ENCODE measurements at regions not wholly inside any gene's neighbourhood (a gene's known extent, or its start where the extent isn't known, plus 50 kb on each side); places are given as distances from the start of the nearest gene placed in this dataset.

GRCh38 chr2:121031568-121032340, 253.2 kb downstream of the TFCP2L1 start:
- CTCF ChIA-PET = no interaction called here
- H3K9ac ChIP-seq (replicated peaks; ENCODE audit: extremely low read depth, insufficient read depth, low read length) = no peak overlapping the region
- dilution Hi-C loops (cut with MboI; ENCODE audit: extremely low pct_ligation_motif_present, low sequenced_read_pairs) (no loop called here), intact Hi-C loops (cut with micrococcal nuclease) (no loop called here)
- no peak for FAIRE-seq
- H3K79me2 ChIP-seq (ENCODE audit: control insufficient read depth, insufficient read depth, low read length) = no peaks in the 10 kb centered on the region
- DNase-seq (ENCODE audit: low read depth, low spot score) = no peak
- no peak overlapping the region for H3K4me3 ChIP-seq (replicated peaks in 1 of 3; ENCODE audit: insufficient read depth in 1 of 3, low read depth in 1 of 3, low read length in 3 of 3)
- H3K9me3 ChIP-seq (replicated peaks; ENCODE audit: control insufficient read depth, insufficient read depth, low read length) = no peaks in the 10 kb centered on the region
- H3K4me1 ChIP-seq (ENCODE audit: control insufficient read depth, extremely low read depth, insufficient read depth, low read length) = no peaks in the 10 kb centered on the region
- H3K27me3 ChIP-seq (ENCODE audit: control insufficient read depth in 2 of 2, insufficient read depth in 2 of 2, low read length in 2 of 2) = peaks cover 2 to 15% of the 10 kb centered on the region in 2 experiments
- no peaks in the 10 kb centered on the region for H3K9me1 ChIP-seq (replicated peaks; ENCODE audit: control insufficient read depth, extremely low read depth, insufficient read depth, low read length)
- H2AFZ ChIP-seq (ENCODE audit: low read depth, low read length) = no peak overlapping the region
- TF ChIP-seq JUN (IDR thresholded peaks at IDR 0.05; ENCODE audit: borderline replicate concordance, insufficient read depth, insufficient read length, low read depth) = no peak
- no peak for TF ChIP-seq POLR2AphosphoS5 (IDR thresholded peaks at IDR 0.05; ENCODE audit: insufficient read depth, low read depth, low read length)
- no peak for TF ChIP-seq GATA2 (IDR thresholded peaks at IDR 0.05; ENCODE audit: insufficient read depth, insufficient read length, low read depth, low read length)
- no peak for TF ChIP-seq FOS (IDR thresholded peaks at IDR 0.05; ENCODE audit: borderline replicate concordance, insufficient read depth, low read length)
- no peak for TF ChIP-seq MYC (IDR thresholded peaks at IDR 0.05; ENCODE audit: low read depth, low read length)
- TF ChIP-seq EZH2 (IDR thresholded peaks at IDR 0.05; ENCODE audit: borderline replicate concordance, low read depth, low read length, severe bottlenecking) = no peak
- no peak for TF ChIP-seq CTCF (IDR thresholded peaks at IDR 0.05; ENCODE audit: extremely low read depth in 1 of 2, insufficient read depth in 1 of 2, low read depth in 1 of 2, low read length in 2 of 2)
- TF ChIP-seq MAX (IDR thresholded peaks at IDR 0.05; ENCODE audit: insufficient read depth, insufficient read length) = no peak
- TF ChIP-seq POLR2A (IDR thresholded peaks at IDR 0.05; ENCODE audit: low read depth, low read length) = no peak
- no peak overlapping the region for H3K4me2 ChIP-seq (ENCODE audit: insufficient read depth, low read length)
- no TSS peak for BruUV-seq (replicated peaks)
- H3K36me3 ChIP-seq (ENCODE audit: control insufficient read depth in 2 of 2, extremely low read depth in 1 of 2, insufficient read depth in 2 of 2, low read length in 2 of 2) = no peaks in the 10 kb centered on the region
- H4K20me1 ChIP-seq (replicated peaks; ENCODE audit: control insufficient read depth, extremely low read depth, insufficient read depth, low read length) = no peaks in the 10 kb centered on the region
- POLR2A ChIA-PET = no interaction called here
- no peak overlapping the region for H3K27ac ChIP-seq (ENCODE audit: insufficient read depth, low read depth, low read length)
